Stomach (tissue), 4 donors: ENCODE measurements at regions not wholly inside any gene's neighbourhood (a gene's known extent, or its start where the extent isn't known, plus 50 kb on each side); places are given as distances from the start of the nearest gene placed in this dataset.

Source experiments
- EP300 ChIP-seq: sonication (generic); formaldehyde crosslinking; IDR thresholded peaks from one replicate; pipeline ENCODE4 v1.6.1; 2017; ENCODE audit warnings: antibody characterized with exemption
- POLR2A ChIP-seq, 4 donors: fragments of 450-650 bp; IDR thresholded peaks; one replicate each; pipeline ENCODE4 v1.6.1; 2016; ENCODE audit warnings: antibody characterized with exemption in 4 of 4, control low read depth in 2 of 4, mild to moderate bottlenecking in 1 of 4, moderate library complexity in 1 of 4
- POLR2AphosphoS5 ChIP-seq, 3 donors: sonication (generic); formaldehyde crosslinking; IDR thresholded peaks; one replicate each; pipeline ENCODE4 v1.6.1; 2016; ENCODE audit warnings: antibody characterized with exemption in 3 of 3
- TF ChIP-seq, protein P1 (sequence below), 7 experiments: fragments of 450-650 bp in 4 of 7; fragments of 200-600 bp in 3 of 7; sonication (generic) in 3 of 7; IDR thresholded peaks; one replicate each; pipeline ENCODE4 v1.5.1; 2016 to 2019; ENCODE audit warnings: antibody characterized with exemption in 7 of 7, control low read depth in 2 of 7, mild to moderate bottlenecking in 1 of 7

DNA sequence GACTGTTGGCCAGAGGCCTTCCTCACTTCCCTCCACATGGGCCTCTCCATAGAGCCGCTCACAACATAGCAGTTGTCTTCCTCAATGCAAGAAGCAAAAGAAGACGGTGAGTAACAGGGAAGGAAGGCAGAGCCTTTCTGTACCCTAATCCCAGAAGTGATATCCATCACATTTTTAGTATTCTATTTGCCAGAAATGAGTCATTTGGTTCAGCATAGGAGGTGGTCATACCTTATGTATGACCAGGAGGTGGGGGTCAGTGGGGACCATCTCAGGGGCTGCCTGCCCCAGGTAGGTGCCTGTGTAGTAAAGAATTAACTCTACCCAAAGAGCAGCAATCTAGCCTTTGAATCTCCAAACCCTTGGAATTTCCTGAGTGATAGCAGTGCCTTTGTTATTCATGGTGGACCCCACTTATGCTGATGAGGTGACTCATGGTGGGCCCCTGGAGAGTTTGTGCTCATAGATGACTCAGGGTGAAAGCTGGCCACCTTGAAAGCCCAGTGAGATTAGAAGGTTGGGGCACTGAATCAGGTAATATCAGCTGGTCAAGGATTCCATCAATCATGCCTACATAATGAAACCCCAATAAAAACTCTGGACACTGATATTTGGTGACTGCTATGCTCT lies 323.9 kb upstream of the IGF1R start:
- TF ChIP-seq, protein P1, sequence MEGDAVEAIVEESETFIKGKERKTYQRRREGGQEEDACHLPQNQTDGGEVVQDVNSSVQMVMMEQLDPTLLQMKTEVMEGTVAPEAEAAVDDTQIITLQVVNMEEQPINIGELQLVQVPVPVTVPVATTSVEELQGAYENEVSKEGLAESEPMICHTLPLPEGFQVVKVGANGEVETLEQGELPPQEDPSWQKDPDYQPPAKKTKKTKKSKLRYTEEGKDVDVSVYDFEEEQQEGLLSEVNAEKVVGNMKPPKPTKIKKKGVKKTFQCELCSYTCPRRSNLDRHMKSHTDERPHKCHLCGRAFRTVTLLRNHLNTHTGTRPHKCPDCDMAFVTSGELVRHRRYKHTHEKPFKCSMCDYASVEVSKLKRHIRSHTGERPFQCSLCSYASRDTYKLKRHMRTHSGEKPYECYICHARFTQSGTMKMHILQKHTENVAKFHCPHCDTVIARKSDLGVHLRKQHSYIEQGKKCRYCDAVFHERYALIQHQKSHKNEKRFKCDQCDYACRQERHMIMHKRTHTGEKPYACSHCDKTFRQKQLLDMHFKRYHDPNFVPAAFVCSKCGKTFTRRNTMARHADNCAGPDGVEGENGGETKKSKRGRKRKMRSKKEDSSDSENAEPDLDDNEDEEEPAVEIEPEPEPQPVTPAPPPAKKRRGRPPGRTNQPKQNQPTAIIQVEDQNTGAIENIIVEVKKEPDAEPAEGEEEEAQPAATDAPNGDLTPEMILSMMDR (IDR thresholded peaks at IDR 0.05) = no peak
- TF ChIP-seq POLR2AphosphoS5 (IDR thresholded peaks at IDR 0.05) (no peak), POLR2A (IDR thresholded peaks at IDR 0.05) (no peak), EP300 (no peak)
